Stimulated activated CD4-positive, alpha-beta T cell treated with anti-CD3 and anti-CD28 coated beads, Interleukin-12 subunit alpha, Interleukin-12 subunit beta, amount 100 ng/mL, for 48 hours (primary cell): ENCODE measurements at regions not wholly inside any gene's neighbourhood (a gene's known extent, or its start where the extent isn't known, plus 50 kb on each side); places are given as distances from the start of the nearest gene placed in this dataset.
"Not testable (repeated sequence)": the region's sequence is repeated elsewhere in the genome, so short reads cannot be mapped to it uniquely, and the experiment has no call there.

Source experiments
- DNase-seq, 3 donors: peaks; one replicate each; pipeline ENCODE4 v3.0.0-alpha.2; 2020; ENCODE audit warnings: low read depth in 2 of 3, low spot score in 1 of 3

DNA sequence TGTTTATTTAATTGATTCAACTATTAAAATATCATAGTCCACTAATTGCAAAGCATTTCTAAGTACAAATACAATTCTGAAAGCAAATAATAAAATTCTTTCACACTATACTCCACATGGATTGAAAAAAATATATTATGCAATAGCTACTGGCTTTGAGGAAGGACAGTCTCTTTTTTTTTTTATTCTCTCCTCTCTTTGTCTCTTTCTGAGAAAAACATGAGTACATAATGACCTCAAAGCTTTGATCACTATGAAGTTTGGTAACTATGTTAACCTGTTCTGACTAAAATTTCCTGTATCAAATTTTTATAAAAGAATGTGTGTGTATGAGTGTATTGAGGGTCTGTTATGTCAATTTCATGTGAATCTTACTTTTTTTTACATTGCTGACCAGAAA lies 96.2 kb downstream of the RGS2 start:
- DNase-seq = no peak

DNA sequence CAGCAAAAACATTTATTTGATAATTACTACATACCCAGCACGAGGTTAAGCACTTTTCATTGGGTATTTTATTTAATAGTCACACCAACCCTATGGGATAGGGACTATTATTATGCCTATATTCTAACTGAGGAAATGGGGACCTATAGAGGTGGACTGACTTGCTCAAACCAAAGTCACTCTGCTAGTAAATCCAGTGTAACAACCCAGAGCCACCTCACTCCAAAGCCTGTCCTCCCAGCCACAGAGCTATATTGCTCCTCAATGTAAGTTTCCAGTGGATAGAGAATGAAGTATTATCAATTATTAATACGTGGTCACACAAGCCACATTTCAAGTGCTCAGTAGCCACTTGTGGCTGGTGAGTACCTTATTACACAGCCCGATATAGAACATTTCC lies 97.5 kb downstream of the RGS2 start:
- DNase-seq = no peak

DNA sequence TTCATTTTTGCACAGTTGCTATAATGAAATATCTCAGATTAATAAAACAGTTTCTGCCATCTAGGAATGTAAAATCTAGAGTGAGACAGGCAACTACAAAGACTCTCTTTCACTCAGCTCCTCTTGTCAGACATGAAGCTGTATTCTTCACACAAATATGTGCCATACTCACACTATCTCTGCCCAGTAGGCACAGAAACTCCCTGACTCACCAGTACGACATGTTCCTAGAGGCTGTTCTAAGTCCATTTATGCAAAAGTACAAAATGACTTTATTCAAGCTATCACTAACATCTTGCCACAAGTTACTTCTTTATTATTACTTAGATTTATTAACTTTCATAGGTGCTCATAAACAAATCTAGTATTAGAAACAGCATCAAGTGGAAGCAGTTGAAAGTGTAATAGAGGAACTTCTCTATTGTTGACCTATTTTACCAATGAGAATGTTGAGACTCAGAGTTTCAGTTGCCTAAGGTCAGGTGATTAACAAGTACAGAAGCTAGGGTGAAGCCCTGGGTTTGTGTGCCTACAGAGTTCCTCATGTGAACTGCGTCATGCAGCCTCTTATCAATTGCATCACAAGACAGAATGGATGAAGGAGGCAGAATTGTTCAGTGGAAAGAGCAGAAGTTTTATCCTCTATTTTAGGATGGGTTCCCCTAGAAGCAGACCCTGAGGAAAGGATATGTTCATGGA lies 98.9 kb downstream of the RGS2 start:
- DNase-seq = no peak

DNA sequence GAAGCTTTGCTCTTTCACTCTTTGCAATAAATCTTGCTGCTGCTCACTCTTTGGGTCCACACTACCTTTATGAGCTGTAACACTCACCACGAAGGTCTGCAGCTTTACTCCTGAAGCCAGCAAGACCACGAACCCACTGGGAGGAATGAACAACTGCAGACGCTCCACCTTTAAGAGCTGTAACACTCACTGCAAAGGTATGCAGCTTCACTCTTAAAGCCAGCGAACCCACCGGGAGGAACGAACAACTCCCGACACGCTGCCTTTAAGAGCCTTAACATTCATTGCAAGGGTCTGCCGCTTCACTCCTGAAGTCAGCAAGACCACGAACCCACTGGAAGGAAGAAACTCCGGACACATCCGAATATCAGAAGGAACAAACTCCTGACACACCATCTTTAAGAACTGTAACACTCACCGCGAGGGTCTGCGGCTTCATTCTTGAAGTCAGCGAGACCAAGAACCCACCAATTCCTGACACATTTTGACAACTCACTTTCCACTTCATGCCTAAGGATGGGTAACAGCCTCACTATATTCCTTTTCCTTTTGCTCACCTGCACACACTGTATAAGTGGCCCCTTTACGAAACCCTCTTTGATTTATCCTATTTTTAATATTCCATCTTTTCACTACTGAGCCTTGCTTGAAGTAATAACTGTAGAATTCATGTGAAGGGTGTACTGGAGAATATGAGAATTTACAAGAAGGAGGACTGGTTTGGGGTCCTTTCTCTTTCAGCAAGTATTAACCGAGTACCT lies 103.2 kb downstream of the RGS2 start:
- DNase-seq = not testable (repeated sequence)

DNA sequence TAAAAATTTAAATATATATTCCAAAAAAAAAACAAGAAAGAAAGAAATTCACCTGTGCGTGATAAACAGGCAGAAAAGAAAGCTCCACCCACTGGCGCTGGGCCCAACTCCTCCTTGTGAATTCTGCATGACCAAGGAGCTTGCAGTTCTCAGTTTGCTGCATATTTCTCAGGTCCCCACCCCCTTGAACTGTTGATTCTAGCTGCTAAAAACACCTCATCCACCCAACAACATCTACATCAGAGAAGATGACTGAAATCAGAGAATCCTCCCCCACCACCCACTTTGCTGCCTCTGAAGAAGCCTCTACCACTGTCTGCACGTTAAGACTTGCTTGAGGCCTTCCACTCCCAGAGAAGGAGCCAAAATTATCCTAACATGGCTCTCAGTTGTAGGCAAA lies 104.8 kb downstream of the RGS2 start:
- DNase-seq = no peak

DNA sequence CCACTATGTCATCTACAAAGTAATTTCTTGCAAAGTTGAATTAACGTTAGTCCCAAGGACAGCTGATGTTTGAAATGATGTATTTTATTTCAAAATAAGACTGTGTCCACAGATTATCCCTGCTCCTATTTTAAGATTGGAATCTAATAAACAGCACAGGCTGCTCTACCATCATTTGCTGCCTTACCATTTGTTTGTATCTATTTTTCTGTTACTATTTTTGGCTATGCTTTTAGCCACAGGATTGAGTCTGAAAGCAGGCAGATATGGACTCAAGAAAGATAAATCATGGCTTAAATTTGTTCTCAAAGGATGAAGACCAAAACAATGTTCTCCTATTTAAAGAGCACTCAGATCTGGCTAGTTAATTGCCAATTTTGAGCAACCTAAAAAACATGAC lies 105.3 kb downstream of the RGS2 start:
- DNase-seq = no peak

DNA sequence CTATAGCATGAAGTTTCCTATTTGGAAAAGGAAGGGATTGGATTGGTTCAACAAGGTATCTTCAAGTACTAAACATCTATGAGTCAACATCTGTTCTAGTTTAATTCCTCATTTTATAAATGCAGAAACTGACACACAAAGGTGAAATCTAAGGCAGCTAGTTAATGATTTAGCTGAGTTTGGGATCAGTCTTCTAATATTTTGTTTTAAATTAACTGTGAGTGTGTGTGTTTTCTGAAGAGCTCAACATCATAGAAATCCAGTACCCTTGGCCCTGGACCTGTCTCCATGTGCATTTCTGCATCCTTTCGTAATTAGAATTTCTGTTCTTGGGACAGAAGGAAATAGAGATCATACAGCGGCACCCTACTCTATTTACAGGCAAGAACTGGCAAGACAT lies 105.9 kb downstream of the RGS2 start:
- no peak for DNase-seq

DNA sequence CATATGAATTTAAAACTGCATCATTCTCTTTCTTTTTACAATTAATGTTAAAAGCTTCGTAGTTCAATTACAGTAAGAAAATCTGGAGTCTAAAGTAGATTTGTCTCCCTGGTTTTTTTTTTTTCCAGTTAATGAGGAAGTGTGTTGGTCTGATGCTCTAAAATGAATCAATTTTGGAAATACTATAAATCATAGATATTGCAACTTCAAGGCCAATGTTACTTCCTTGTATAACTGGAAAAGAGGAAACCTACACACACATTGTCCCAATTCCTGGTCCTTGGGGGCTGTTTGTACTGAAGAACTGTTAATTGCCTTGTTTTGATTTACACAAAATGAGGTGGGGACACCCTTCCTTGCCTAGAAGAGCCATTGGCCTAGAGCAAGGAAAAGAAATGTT lies 107.2 kb downstream of the RGS2 start:
- DNase-seq = no peak

DNA sequence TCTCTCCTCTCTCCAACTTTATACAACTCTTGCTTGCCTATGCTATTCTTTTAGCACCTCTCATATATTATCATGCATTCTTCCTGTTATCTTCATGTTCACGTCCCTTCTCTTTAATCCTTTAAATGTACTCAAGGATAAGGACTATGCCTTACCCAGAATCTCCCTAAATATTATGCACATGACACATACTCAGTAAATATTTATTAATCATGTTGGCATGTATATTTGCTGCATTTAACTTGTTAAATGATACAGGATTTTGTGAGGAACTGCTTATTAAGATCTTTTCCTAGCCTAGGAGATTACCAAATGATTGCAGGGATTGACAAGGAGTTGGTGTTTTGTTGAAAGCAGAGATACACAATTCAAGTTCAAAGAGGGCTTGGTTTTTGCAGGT lies 109.4 kb downstream of the RGS2 start:
- DNase-seq = no peak

DNA sequence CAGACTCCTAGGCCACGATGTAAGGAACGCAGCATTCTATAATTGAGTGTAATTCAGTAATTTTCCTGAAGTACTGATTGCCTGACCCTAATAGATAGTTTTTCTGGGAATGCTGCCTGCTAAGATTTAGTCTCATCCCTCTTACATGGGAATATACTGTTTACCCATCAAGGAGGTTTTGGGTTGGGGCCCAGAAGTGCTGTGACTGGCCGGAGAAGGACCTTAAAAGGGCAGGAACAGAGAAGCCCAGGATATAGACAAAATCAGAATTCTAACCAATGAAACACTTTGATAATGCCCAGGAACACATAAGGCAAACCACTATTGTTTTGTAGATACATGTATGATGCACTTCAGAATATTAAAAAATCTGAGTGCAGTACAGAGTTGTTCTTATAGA lies 111.6 kb downstream of the RGS2 start:
- no peak for DNase-seq

DNA sequence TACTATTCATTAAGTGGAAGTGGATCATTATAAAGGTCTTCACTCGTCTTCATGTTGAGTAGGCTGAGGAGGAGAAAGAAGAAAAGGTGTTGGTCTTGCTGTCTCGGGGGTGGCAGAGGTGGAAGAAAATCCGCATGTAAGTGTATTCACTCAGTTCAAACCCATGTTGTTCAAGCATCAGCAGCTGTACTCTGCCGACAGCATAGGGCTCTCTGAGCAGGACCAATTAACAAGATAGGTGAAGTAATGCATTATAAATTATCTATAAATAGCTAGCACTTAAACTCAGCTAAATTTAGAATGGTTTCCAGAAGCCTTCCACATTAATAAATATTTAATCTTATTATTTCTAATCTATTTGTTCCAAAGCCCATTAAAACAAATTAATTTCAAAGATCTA lies 116.8 kb downstream of the RGS2 start:
- no peak for DNase-seq

DNA sequence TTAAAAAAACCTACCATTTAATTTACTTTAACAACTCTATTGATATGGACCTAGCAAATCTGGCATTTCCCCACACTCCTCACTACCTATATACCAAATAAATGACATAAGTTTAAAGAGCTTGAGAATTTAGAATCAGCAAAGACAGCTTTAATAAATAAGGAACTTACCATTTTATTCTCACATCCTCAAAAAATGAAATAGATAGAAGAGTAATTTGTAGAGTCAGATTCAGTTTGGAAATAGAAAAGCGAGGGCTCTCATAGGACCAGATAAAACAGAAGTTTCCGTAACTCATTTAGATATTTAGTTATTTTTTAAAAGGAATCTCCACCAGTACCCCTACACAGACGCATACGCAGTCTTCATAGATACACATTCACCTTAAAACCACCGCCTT lies 117.9 kb downstream of the RGS2 start:
- DNase-seq = no peak

DNA sequence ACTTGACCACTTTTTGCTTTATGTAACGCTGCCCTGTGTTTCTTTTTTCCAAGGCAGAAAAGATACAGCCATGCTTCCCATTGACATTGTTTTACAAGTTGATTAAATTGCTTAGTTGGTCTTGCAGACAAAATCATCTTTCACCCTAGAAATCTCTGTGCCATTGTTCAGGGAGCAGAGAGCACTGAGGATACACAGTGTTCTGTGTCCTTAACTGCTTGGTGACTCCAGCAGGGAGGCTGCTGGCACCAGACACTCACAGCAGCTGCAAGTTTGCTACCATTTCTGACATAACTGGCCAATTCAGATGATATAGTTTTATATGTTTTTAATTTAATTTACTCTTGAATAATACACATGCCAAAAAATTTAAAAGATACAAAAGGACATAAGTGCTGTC lies 118.7 kb downstream of the RGS2 start:
- no peak for DNase-seq

DNA sequence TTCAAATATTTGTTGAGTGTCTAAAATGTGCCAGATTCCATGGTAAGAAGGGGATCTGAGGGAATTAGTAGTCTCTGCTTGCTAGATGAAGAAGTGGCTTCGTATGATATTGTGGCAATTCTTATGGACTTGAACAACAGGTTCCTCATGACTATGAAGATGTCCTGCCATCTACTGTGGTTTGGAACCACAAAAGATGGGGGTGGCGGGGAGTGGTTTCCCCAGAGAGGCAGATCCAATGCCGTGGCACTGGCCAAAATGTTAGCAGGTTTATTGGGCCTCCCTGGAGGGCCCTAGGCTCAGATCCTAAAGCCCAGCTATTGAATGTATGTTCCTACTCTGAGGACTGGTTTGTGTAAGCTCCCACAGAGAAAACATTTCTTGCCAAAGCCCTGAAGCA lies 120.8 kb downstream of the RGS2 start:
- DNase-seq = no peak

DNA sequence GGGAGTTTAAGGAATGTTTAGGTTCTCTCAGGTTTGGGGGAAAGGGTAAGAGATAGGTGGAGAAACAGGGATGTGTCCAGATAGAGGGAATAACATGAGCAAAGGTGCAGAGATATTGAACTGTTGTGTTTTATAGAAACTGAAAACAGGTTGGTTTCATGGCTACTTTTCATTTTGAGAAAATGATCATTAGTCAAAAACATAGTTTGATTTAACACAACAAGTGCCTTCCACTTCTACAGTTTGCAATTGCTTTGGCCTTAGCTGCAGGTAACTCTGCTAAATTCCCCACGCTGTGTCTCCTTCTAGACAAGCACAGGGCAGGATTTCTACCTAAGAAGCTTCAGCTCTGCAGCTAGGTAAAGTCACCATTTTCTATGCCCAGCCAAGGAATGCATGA lies 124.9 kb downstream of the RGS2 start:
- DNase-seq = no peak

DNA sequence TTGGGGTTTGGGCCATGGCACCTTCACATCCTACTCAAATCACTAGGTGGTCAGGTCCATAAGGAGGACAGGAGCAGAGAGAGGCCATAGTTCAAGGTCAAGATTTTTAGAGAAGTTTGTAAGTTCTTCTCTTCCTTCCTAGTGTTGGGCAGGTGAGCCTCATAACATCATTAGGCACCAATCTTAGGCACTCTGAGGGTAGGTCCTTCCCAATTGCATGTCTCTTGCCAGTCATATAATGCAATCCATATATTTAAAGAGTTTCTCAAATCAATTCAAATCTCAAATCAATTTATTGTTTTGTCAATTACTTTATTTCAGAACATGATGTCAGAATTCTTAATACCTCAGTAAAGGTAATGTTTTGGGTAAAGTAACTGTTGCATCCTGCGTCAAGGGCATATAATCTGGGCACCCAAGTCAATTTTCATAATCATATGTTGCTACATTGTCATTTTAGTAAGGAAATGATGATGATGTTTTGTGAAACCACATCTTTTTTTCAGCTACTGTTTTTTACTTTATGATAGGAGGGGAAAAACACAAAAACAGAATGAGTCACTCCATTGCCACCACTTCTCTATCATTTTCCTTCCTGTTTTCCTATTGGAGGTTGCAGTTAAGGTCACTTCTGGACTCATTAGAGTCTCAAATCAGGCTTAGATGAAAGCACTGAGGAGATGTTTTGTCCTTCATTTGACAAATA lies 122.7 kb downstream of the UCHL5 start:
- no peak for DNase-seq

DNA sequence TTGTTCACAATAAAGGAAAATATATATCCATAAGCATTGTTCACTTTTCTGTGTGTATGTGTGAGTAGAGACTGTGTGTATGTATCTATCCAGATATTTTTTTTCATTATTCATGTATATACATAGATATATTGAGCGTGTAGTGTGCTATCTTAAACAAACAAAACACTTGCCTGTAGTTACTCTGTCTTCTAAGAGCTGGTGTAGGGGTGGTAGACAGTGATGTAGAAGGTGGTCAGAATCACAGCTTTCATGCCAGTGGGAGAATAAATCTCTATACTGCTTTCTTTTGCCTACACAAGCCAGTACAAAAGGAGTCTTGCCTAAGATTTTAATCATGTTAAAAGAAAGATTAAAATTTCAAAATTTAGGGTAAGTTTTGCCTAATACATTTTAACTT lies 122.0 kb downstream of the UCHL5 start:
- DNase-seq = no peak

DNA sequence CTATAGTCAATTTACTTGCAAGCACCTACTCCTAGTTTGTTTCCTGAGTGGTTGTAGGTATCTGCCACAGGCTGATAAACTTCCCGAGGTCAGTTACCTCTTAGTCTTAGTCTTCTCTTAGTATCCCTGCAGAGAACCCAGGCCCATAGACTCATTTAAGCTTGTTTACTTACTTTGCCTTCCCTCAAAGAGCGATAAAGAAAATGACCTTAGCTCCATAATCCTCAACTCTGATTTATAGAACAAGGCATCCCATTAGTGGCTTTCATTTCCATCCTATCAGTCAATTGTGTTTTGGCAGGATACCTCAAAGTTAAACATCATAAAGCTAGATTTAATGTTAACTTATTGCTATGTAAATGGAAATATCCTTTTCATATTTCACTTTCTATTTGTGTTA lies 119.7 kb downstream of the UCHL5 start:
- no peak for DNase-seq

DNA sequence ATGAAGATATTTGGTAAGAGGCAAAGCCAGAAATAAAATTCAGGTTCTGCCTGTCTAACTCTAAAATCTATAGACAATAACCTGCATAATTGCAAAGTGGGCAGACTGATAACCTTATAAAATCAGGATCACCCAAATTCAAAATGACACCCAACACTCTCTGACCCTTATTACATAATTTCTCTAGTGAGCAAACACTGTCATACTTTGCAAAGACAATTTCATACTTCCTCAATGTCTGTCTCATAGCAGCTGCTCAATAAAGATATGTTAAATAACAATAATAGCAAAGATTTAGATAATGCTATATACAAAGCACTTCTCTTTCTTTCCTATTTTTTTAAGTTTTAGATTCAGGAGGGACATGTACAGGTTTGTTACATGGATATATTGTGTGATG lies 118.5 kb downstream of the UCHL5 start:
- DNase-seq = no peak

DNA sequence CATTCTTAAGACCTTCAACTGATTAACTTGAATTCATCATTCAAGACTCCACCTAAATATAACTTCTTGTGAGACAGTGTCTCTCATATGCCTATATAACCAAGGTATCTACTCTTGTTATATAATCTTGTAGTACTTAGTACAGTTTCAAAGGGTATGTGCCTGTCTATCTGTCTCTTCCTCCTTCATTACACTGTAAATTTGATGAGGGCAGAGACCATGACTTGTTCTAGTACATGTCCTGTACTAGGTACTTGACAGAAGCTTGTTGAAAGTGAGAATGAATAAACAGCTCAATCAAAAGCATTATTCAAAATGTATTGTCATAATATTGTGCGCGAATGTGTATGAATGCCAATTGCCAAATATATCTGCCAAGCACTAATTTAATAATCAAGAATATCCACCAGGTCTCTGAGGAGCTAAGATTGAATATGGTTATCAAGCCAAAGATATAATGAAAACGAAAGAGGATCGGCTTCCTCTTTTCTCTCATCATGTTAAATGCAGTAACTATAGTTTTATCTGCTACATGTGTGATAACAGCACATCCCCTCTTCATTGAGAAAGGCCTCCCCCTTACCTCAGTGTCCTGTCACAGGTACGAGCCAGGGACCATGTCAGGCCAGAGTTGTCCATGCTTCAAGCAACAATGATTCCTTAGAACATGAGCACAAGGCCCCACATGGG lies 117.3 kb downstream of the UCHL5 start:
- no peak for DNase-seq

DNA sequence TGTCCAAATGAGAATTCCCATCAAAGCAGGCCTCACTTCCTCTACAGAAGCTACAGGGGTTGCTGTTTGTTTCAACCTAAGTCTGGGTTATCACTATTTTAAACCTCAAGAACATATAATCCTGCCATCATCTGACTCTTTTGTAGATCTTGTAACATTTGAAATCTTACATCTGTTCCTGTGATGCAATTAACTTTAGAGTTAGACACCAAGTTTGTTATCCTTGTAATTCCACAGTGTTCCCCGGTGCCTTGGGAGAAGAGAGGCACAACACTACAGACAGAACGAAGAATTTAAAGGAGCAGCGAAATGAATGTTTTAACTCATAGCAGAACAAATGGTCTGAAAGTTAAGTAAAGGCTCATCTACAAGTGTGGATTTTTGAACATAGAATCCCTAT lies 116.1 kb downstream of the UCHL5 start:
- DNase-seq = no peak

DNA sequence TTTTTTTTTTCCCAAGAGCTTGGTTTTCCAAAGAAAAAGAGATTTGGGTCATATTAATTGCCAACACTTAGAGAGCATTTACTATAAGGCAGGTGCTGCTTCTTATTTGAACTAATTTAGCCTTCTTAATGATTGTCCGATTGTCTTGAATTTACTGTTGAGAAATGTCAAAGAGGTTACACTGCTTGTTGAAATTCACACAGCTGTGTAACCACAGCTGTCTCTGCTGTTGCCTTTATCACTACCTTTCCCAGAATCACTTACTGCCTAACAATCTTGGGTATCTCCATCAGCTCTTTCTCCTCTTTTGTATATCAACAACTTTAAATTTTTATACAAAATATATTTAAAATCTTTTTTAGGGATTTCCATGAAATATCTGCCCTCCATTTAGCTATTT lies 115.6 kb downstream of the UCHL5 start:
- DNase-seq = no peak
